PC-3 (cell line): ENCODE measurements at regions not wholly inside any gene's neighbourhood (a gene's known extent, or its start where the extent isn't known, plus 50 kb on each side); places are given as distances from the start of the nearest gene placed in this dataset.

Experiments
- ATAC-seq: fragments of 200-7000 bp; cut with Tn5 transposase; 2 replicates; pipeline ENCODE4 v1.9.1; 2020; ENCODE audit warnings: mild to moderate bottlenecking, moderate library complexity
- BruUV-seq: library from RNA; stranded (reverse); fragments of 400-500 nt; replicated peaks from 2 replicates; lab custom pipeline; 2021; lab: Mats Ljungman, UMichigan
- CTCF ChIA-PET: fragments of 300-600 bp; sonication (Branson Sonifier 250); formaldehyde crosslinking; loops from one replicate; lab custom pipeline; 2022; ENCODE audit warnings: antibody characterized with exemption; lab: Charles Lee
- POLR2A ChIA-PET: fragments of 300-600 bp; sonication (Branson Sonifier 250); formaldehyde crosslinking; loops from one replicate; lab custom pipeline; 2022; ENCODE audit warnings: antibody characterized with exemption; ENCODE audit not compliant: unreplicated experiment; lab: Charles Lee
- DNase-seq: peaks from one replicate; pipeline ENCODE4 v3.0.0-alpha.2; 2015
- H2AFZ ChIP-seq: fragments of 300-600 bp; sonication (generic); 2 replicates; pipeline ENCODE4 v1.6.0; 2016; ENCODE audit warnings: antibody characterized with exemption, low read length
- H3F3A ChIP-seq: fragments of 300-600 bp; sonication (generic); one replicate; pipeline ENCODE4 v1.6.0; 2017; ENCODE audit warnings: antibody characterized with exemption, low read length, control low read depth, mild to moderate bottlenecking; ENCODE audit not compliant: unreplicated experiment
- H3K27ac ChIP-seq: fragments of 300-600 bp; sonication (generic); 2 replicates; pipeline ENCODE4 v1.5.1; 2016; ENCODE audit warnings: mild to moderate bottlenecking, low read length
- H3K27me3 ChIP-seq: fragments of 300-600 bp; sonication (generic); 2 replicates; pipeline ENCODE4 v1.6.1; 2016; ENCODE audit warnings: low read length, mixed read lengths
- H3K36me3 ChIP-seq: fragments of 300-600 bp; sonication (generic); 2 replicates; pipeline ENCODE4 v1.6.1; 2016; ENCODE audit warnings: low read depth, mixed run types, low read length, mixed read lengths
- H3K4me1 ChIP-seq: fragments of 300-600 bp; sonication (generic); 2 replicates; pipeline ENCODE4 v1.5.1; 2016; ENCODE audit warnings: low read length; ENCODE audit not compliant: insufficient read depth
- H3K4me2 ChIP-seq: fragments of 300-600 bp; sonication (generic); 2 replicates; pipeline ENCODE4 v1.6.0; 2016; ENCODE audit warnings: low read length
- H3K4me3 ChIP-seq: fragments of 300-600 bp; sonication (generic); 2 replicates; pipeline ENCODE4 v1.5.1; 2016; ENCODE audit warnings: mild to moderate bottlenecking, low read length, mixed read lengths
- H3K79me2 ChIP-seq: fragments of 300-600 bp; sonication (generic); 2 replicates; pipeline ENCODE4 v1.6.1; 2017; ENCODE audit warnings: low read length, mixed read lengths
- H3K9ac ChIP-seq: fragments of 300-600 bp; sonication (generic); 2 replicates; pipeline ENCODE4 v1.6.0; 2016; ENCODE audit warnings: mild to moderate bottlenecking, low read length
- H3K9me2 ChIP-seq: fragments of 300-600 bp; sonication (generic); replicated peaks from 2 replicates; pipeline ENCODE4 v1.6.1; 2016; ENCODE audit warnings: mixed run types, low read length, mixed read lengths
- H3K9me3 ChIP-seq: fragments of 300-600 bp; sonication (generic); 2 replicates; pipeline ENCODE4 v1.6.1; 2016; ENCODE audit warnings: low read length, mixed read lengths
- H4K20me1 ChIP-seq: fragments of 300-600 bp; sonication (generic); 2 replicates; pipeline ENCODE4 v1.6.1; 2016; ENCODE audit warnings: low read length, mixed read lengths
- EZH2 ChIP-seq: fragments of 300-600 bp; sonication (generic); IDR thresholded peaks from one replicate; pipeline ENCODE4 v1.6.1; 2017; ENCODE audit warnings: antibody characterized with exemption, mild to moderate bottlenecking, low read length; ENCODE audit not compliant: unreplicated experiment
- EZH2phosphoT487 ChIP-seq: fragments of 300-600 bp; sonication (generic); IDR thresholded peaks from 2 replicates; pipeline ENCODE4 v1.6.1; 2018; ENCODE audit warnings: mild to moderate bottlenecking, antibody characterized with exemption, low read length, borderline replicate concordance
- intact Hi-C: fragments of 100-400 bp; cut with micrococcal nuclease; formaldehyde crosslinking; loops from 2 replicates; pipeline ENCODE4 v1.9.0; 2023
- TF ChIP-seq, protein P1 (sequence below): fragments of 300-600 bp; sonication (generic); conservative IDR thresholded peaks from 2 replicates; pipeline ENCODE4 v1.5.1; 2017; ENCODE audit warnings: antibody characterized with exemption, low read depth, mild to moderate bottlenecking, low read length

DNA sequence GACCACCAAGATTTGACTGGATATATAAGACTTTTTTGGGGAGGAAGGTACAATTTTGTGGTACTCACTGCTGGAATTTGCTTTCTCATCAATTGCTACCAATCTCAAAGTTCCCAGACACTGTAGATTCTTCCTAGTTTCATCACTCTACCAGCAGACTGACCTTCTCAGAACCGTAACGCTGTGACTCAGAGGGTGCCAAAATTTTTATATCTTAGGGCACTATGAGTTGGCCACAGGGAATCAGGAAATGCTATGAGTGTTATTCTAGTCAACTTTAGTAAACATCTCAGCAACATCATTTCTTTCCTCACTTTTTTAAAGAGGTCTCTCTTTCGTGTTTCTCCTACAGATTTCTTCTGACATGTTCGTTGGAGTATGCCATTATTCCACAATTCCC, 499.0 kb downstream of the TMX3 start:
- Histone ChIP-seq H3K27ac (peak overlapping the region; percentile 50), H2AFZ (no peak overlapping the region), H3K4me2 (peak overlapping the region; percentile 25), H3K9me2 (no peaks in the 10 kb centered on the region), H3K4me1 (peaks cover 17% of the 10 kb centered on the region), H3K9ac (no peak overlapping the region), H3F3A (no peaks in the 10 kb centered on the region), H3K9me3 (no peaks in the 10 kb centered on the region), H3K27me3 (no peaks in the 10 kb centered on the region), H4K20me1 (no peaks in the 10 kb centered on the region), H3K36me3 (no peaks in the 10 kb centered on the region), H3K4me3 (no peak overlapping the region), H3K79me2 (no peaks in the 10 kb centered on the region)
- DNase-seq (peak; percentile 91), ATAC-seq (peak; percentile 100)
- no TSS peak for BruUV-seq
- TF ChIP-seq, protein P1, sequence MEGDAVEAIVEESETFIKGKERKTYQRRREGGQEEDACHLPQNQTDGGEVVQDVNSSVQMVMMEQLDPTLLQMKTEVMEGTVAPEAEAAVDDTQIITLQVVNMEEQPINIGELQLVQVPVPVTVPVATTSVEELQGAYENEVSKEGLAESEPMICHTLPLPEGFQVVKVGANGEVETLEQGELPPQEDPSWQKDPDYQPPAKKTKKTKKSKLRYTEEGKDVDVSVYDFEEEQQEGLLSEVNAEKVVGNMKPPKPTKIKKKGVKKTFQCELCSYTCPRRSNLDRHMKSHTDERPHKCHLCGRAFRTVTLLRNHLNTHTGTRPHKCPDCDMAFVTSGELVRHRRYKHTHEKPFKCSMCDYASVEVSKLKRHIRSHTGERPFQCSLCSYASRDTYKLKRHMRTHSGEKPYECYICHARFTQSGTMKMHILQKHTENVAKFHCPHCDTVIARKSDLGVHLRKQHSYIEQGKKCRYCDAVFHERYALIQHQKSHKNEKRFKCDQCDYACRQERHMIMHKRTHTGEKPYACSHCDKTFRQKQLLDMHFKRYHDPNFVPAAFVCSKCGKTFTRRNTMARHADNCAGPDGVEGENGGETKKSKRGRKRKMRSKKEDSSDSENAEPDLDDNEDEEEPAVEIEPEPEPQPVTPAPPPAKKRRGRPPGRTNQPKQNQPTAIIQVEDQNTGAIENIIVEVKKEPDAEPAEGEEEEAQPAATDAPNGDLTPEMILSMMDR, result no peak
- no peak for TF ChIP-seq EZH2phosphoT487
- no peak for TF ChIP-seq EZH2
- intact Hi-C loops, result no loop called here
- CTCF ChIA-PET, result no interaction called here
- POLR2A ChIA-PET, result no interaction called here

GRCh38 chr18:68186039-68186438, 528.9 kb downstream of the TMX3 start:
- Histone ChIP-seq H3K79me2 (no peaks in the 10 kb centered on the region), H3K9me3 (no peaks in the 10 kb centered on the region), H2AFZ (no peak overlapping the region), H3K4me3 (no peak overlapping the region), H3K4me2 (no peak overlapping the region), H4K20me1 (no peaks in the 10 kb centered on the region), H3K27ac (no peak overlapping the region), H3K4me1 (peaks cover 14% of the 10 kb centered on the region; the same call in 1 of the 2 replicates), H3K36me3 (no peaks in the 10 kb centered on the region), H3K9ac (no peak overlapping the region), H3K9me2 (no peaks in the 10 kb centered on the region), H3F3A (no peaks in the 10 kb centered on the region), H3K27me3 (no peaks in the 10 kb centered on the region)
- TF ChIP-seq EZH2, result no peak
- TF ChIP-seq, protein P1, result no peak
- TF ChIP-seq EZH2phosphoT487, result no peak
- POLR2A ChIA-PET, result no interaction called here
- no peak for ATAC-seq
- DNase-seq, result no peak
- intact Hi-C loops, result no loop called here
- CTCF ChIA-PET, result no interaction called here
- no TSS peak for BruUV-seq

DNA sequence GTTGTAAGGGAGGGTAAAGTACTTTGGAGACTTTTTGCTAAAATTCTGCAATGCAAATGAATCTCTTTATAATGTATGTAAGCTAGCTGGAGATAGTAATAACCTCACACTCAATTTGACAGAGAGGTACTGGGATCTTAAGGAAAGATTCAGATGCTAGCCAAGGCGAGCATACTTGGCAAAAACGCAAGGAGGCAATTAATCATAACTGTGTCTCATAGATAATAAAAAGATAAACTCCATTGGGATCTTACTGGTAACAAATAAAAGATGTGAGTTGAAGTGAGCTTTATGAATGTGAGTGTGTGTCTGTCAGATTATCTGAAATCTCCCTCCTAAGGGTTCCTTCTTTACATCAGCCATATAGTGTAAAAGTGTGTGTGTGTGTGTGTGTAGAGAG, 533.0 kb downstream of the TMX3 start:
- no peaks in the 10 kb centered on the region for H3K79me2 ChIP-seq
- H3K27me3 ChIP-seq, result no peaks in the 10 kb centered on the region
- TF ChIP-seq EZH2 (no peak), EZH2phosphoT487 (no peak)
- TF ChIP-seq, protein P1, result no peak
- no peak overlapping the region for H2AFZ ChIP-seq
- H3F3A ChIP-seq, result no peaks in the 10 kb centered on the region
- H3K9me2 ChIP-seq, result no peaks in the 10 kb centered on the region
- H3K27ac ChIP-seq, result no peak overlapping the region
- POLR2A ChIA-PET, result no interaction called here
- no peak overlapping the region for H3K9ac ChIP-seq
- H3K9me3 ChIP-seq, result no peaks in the 10 kb centered on the region
- no peak overlapping the region for H3K4me3 ChIP-seq
- H4K20me1 ChIP-seq, result no peaks in the 10 kb centered on the region
- no peak overlapping the region for H3K4me2 ChIP-seq
- DNase-seq (peak; percentile 71), ATAC-seq (peak; percentile 25)
- peaks cover 36% of the 10 kb centered on the region for H3K4me1 ChIP-seq
- no TSS peak for BruUV-seq
- no peaks in the 10 kb centered on the region for H3K36me3 ChIP-seq
- intact Hi-C loops, result no loop called here
- CTCF ChIA-PET, result no interaction called here
